HAP-1 (cell line): ENCODE measurements at regions not wholly inside any gene's neighbourhood (a gene's known extent, or its start where the extent isn't known, plus 50 kb on each side); places are given as distances from the start of the nearest gene placed in this dataset.
A peak's percentile ranks its signal among the peaks of the same experiment; 100 is the strongest.

Experiments
- DNase-seq, 2 experiments: peaks; one replicate each; pipeline ENCODE4 v3.0.0-alpha.2; 2016 to 2020; ENCODE audit warnings: low spot score in 2 of 2
- H3K27me3 ChIP-seq: fragments of 250-450 bp; sonication (Bioruptor Pico); 2 replicates; pipeline ENCODE4 v1.5.1; 2020; ENCODE audit warnings: low read depth, mild to moderate bottlenecking, moderate library complexity
- H3K36me3 ChIP-seq: fragments of 250-450 bp; sonication (Bioruptor Pico); replicated peaks from 2 replicates; pipeline ENCODE4 v1.5.1; 2020; ENCODE audit warnings: mild to moderate bottlenecking
- H3K4me1 ChIP-seq: fragments of 250-450 bp; sonication (Bioruptor Pico); 2 replicates; pipeline ENCODE4 v1.5.1; 2020; ENCODE audit warnings: mild to moderate bottlenecking
- H3K4me3 ChIP-seq: fragments of 250-450 bp; sonication (Bioruptor Pico); 2 replicates; pipeline ENCODE4 v1.5.1; 2020; ENCODE audit warnings: mild to moderate bottlenecking, moderate library complexity
- H3K9me3 ChIP-seq: fragments of 250-450 bp; sonication (Bioruptor Pico); 2 replicates; pipeline ENCODE4 v1.5.1; 2020; ENCODE audit warnings: mild to moderate bottlenecking, moderate library complexity
- in situ Hi-C: fragments of 300-500 bp; cut with MboI; formaldehyde crosslinking; loops from 3 replicates; pipeline ENCODE4 v1.14.3; 2020; ENCODE audit warnings: low sequenced_read_pairs, inconsistent platforms, mixed read lengths

DNA sequence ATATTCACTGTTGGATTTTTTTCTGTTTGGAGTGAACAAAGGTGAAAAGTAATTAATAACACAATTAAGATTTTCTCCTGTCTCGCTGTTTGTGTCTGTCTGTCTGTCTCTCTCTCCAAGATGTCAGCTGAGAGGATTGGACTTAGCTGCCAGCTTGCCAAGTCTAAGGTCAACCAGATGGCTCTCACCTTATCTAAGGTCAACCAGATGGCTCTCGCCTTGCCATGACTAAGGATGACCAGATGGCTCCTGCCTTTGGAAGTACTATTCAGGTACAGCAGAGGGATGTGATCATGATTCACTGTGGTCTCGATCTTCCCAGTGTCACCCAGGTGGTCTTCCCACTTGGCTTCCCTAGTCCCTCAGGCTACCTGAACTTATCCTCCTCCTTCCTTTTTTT lies 1436.4 kb downstream of the UQCRFS1 start:
- no peak for DNase-seq

GRCh38 chr19:27776020-27776419 lies 1436.9 kb downstream of the UQCRFS1 start:
- H3K4me3 ChIP-seq = no peak overlapping the region
- H3K36me3 ChIP-seq = no peaks in the 10 kb centered on the region
- in situ Hi-C loops = no loop called here
- no peaks in the 10 kb centered on the region for H3K27me3 ChIP-seq
- DNase-seq = peak in 1 of 2 experiments; percentile 53
- H3K9me3 ChIP-seq = no peaks in the 10 kb centered on the region
- no peaks in the 10 kb centered on the region for H3K4me1 ChIP-seq

More for the DNA sequence above, 1436.4 kb downstream of the UQCRFS1 start:
- no peak overlapping the region for H3K4me3 ChIP-seq
- no peaks in the 10 kb centered on the region for H3K9me3 ChIP-seq
- no peaks in the 10 kb centered on the region for H3K27me3 ChIP-seq
- H3K36me3 ChIP-seq = no peaks in the 10 kb centered on the region; the same call in 1 of the 2 replicates
- in situ Hi-C loops = no loop called here
- H3K4me1 ChIP-seq = no peaks in the 10 kb centered on the region

GRCh38 chr19:27775395-27775794 lies 1437.6 kb downstream of the UQCRFS1 start:
- H3K27me3 ChIP-seq = no peaks in the 10 kb centered on the region
- in situ Hi-C loops = no loop called here
- H3K4me3 ChIP-seq = no peak overlapping the region
- no peak for DNase-seq
- no peaks in the 10 kb centered on the region for H3K9me3 ChIP-seq
- H3K4me1 ChIP-seq = no peaks in the 10 kb centered on the region
- no peaks in the 10 kb centered on the region for H3K36me3 ChIP-seq

- no peaks in the 10 kb centered on the region for H3K9me3 ChIP-seq
- H3K27me3 ChIP-seq = no peaks in the 10 kb centered on the region
- H3K4me1 ChIP-seq = no peaks in the 10 kb centered on the region
- no peaks in the 10 kb centered on the region for H3K36me3 ChIP-seq
- no peak overlapping the region for H3K4me3 ChIP-seq
- DNase-seq = peak; percentile 17 to 55
- in situ Hi-C loops = no loop called here
Measured at GRCh38 chr19:27774827-27775226, 1438.1 kb downstream of the UQCRFS1 start.

- H3K4me1 ChIP-seq = no peaks in the 10 kb centered on the region
- in situ Hi-C loops = no loop called here
- H3K9me3 ChIP-seq = no peaks in the 10 kb centered on the region
- H3K36me3 ChIP-seq = no peaks in the 10 kb centered on the region
- H3K27me3 ChIP-seq = no peaks in the 10 kb centered on the region
- no peak overlapping the region for H3K4me3 ChIP-seq
- DNase-seq = peak in 1 of 2 experiments; percentile 44
Measured at GRCh38 chr19:27774337-27774736, 1438.6 kb downstream of the UQCRFS1 start.

DNA sequence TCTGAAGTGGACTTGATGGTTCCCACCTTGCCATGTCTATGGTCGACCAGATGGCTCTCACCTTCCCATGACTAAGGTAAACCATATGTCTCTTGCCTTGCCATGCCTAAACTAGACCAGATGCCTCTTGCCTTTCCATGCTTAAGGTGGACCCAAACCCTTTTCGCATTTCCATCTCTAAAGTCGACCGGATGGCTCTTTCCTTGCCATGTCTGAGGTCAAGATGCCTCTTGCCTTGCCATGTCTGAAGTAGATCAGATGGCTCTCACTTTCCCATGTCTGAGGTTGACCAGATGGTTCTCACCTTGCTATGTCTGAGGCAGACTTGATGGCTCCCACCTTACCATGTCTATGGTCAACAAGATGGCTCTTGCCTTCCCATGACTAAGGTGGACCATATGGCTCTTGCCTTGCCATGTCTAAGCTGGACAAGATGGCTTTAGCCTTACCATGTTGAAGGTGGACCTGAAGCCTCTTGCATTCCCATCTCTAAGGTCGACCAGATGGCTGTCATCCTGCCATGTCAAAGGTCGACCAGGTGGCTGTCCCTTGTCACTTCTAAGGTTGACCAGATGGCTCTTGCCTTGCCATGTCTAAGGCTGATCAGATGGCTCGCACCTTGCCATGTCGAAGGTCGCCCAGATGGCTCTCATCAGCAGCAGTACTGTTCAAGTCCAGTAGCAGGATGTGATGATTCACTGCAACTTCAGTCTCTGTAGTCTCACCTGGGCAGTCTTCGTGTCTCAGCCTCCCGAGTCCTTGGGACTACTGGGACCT lies 1439.4 kb downstream of the UQCRFS1 start:
- no peaks in the 10 kb centered on the region for H3K9me3 ChIP-seq
- no peaks in the 10 kb centered on the region for H3K27me3 ChIP-seq
- no peak overlapping the region for H3K4me3 ChIP-seq
- in situ Hi-C loops = no loop called here
- no peaks in the 10 kb centered on the region for H3K36me3 ChIP-seq
- no peaks in the 10 kb centered on the region for H3K4me1 ChIP-seq
- no peak for DNase-seq

GRCh38 chr19:27772059-27772458 lies 1440.9 kb downstream of the UQCRFS1 start:
- Histone ChIP-seq H3K4me1 (no peaks in the 10 kb centered on the region), H3K4me3 (no peak overlapping the region), H3K36me3 (no peaks in the 10 kb centered on the region), H3K9me3 (no peaks in the 10 kb centered on the region), H3K27me3 (no peaks in the 10 kb centered on the region)
- in situ Hi-C loops = no loop called here
- DNase-seq = no peak

GRCh38 chr19:27770095-27770494 lies 1442.9 kb downstream of the UQCRFS1 start:
- no peaks in the 10 kb centered on the region for H3K4me1 ChIP-seq
- H3K36me3 ChIP-seq = no peaks in the 10 kb centered on the region
- H3K4me3 ChIP-seq = no peak overlapping the region
- in situ Hi-C loops = no loop called here
- no peaks in the 10 kb centered on the region for H3K27me3 ChIP-seq
- no peak for DNase-seq
- no peaks in the 10 kb centered on the region for H3K9me3 ChIP-seq

GRCh38 chr19:27767234-27767633 lies 1445.7 kb downstream of the UQCRFS1 start:
- H3K9me3 ChIP-seq = no peaks in the 10 kb centered on the region
- H3K36me3 ChIP-seq = no peaks in the 10 kb centered on the region
- in situ Hi-C loops = no loop called here
- H3K27me3 ChIP-seq = no peaks in the 10 kb centered on the region
- H3K4me1 ChIP-seq = no peaks in the 10 kb centered on the region
- H3K4me3 ChIP-seq = no peak overlapping the region
- no peak for DNase-seq

GRCh38 chr19:27765912-27766725 lies 1446.8 kb downstream of the UQCRFS1 start:
- Histone ChIP-seq H3K9me3 (no peaks in the 10 kb centered on the region), H3K4me1 (no peaks in the 10 kb centered on the region), H3K4me3 (no peak overlapping the region), H3K27me3 (no peaks in the 10 kb centered on the region), H3K36me3 (no peaks in the 10 kb centered on the region)
- in situ Hi-C loops = no loop called here
- DNase-seq = no peak

- in situ Hi-C loops = no loop called here
- Histone ChIP-seq H3K4me1 (no peaks in the 10 kb centered on the region), H3K4me3 (no peak overlapping the region), H3K27me3 (no peaks in the 10 kb centered on the region), H3K36me3 (no peaks in the 10 kb centered on the region), H3K9me3 (no peaks in the 10 kb centered on the region)
- DNase-seq = no peak
Measured at GRCh38 chr19:27765397-27765796, 1447.6 kb downstream of the UQCRFS1 start.

GRCh38 chr19:27764186-27764804 lies 1448.7 kb downstream of the UQCRFS1 start:
- H3K36me3 ChIP-seq = no peaks in the 10 kb centered on the region
- H3K27me3 ChIP-seq = no peaks in the 10 kb centered on the region
- in situ Hi-C loops = no loop called here
- H3K4me3 ChIP-seq = no peak overlapping the region
- no peaks in the 10 kb centered on the region for H3K9me3 ChIP-seq
- no peak for DNase-seq
- H3K4me1 ChIP-seq = no peaks in the 10 kb centered on the region

DNA sequence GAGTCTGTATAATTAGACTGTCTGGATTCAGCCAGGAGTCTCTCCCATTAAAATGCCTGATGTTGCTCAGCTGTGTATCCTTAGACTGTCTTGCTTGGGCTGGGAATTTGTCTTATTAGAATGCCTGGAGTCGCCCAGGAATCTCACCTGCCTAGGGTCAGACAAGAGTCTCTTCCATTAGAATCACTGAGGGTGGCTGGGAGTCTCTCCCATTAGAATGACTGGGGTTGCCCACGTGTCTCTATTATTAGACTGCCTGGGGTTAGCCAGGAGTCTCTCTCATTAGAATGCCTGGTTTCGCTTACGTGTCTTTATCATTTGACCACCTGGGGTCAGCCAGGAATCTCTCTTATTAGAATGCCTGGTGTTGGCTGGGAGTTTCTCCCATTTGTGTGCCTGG lies 1450.0 kb downstream of the UQCRFS1 start:
- Histone ChIP-seq H3K36me3 (no peaks in the 10 kb centered on the region), H3K4me1 (no peaks in the 10 kb centered on the region), H3K27me3 (no peaks in the 10 kb centered on the region), H3K9me3 (no peaks in the 10 kb centered on the region), H3K4me3 (no peak overlapping the region)
- in situ Hi-C loops = no loop called here
- DNase-seq = no peak

- no peak for DNase-seq
- Histone ChIP-seq H3K4me3 (no peak overlapping the region), H3K27me3 (no peaks in the 10 kb centered on the region), H3K9me3 (no peaks in the 10 kb centered on the region), H3K4me1 (no peaks in the 10 kb centered on the region), H3K36me3 (no peaks in the 10 kb centered on the region)
- in situ Hi-C loops = no loop called here
Measured at GRCh38 chr19:27759896-27760295, 1453.1 kb downstream of the UQCRFS1 start.
